Pancreas (tissue), 10 donors: ENCODE measurements at regions not wholly inside any gene's neighbourhood (a gene's known extent, or its start where the extent isn't known, plus 50 kb on each side); places are given as distances from the start of the nearest gene placed in this dataset.

ENCODE experiments used
- ATAC-seq, 4 donors: fragments of 200-7000 bp; cut with Tn5 transposase; one replicate each; pipeline versions ENCODE4 v1.8.0 to v1.9.1; 2020; ENCODE audit warnings: mild to moderate bottlenecking in 4 of 4, moderate library complexity in 4 of 4
- DNase-seq, 6 donors: peaks; one replicate each; pipeline ENCODE4 v3.0.0-alpha.2; 2020
- FAIRE-seq: peaks from 2 replicates; lab custom pipeline; 2012; peaks lifted over from hg19 to GRCh38; lab: Jason Lieb, UNC
- H3K27ac ChIP-seq, 4 donors: fragments of 200-600 bp; sonication (generic); 1 replicate in 3 of 4; 2 replicates in 1 of 4; pipeline versions ENCODE4 v1.5.0 to v1.8.0; 2020
- H3K27me3 ChIP-seq, 4 donors: fragments of 200-600 bp; one replicate each; pipeline ENCODE4 v1.8.0; 2021
- H3K36me3 ChIP-seq, 3 donors: fragments of 200-600 bp; sonication (generic) in 1 of 3; one replicate each; pipeline versions ENCODE4 v1.5.0 to v1.8.0; 2020 to 2021
- H3K4me1 ChIP-seq, 3 donors: fragments of 200-600 bp; one replicate each; pipeline ENCODE4 v1.8.0; 2021
- H3K4me3 ChIP-seq, 4 donors: fragments of 200-600 bp; sonication (generic) in 2 of 4; one replicate each; pipeline versions ENCODE4 v1.5.0 to v1.8.0; 2020 to 2021
- H3K9me3 ChIP-seq, 4 donors: fragments of 200-600 bp; one replicate each; pipeline ENCODE4 v1.8.0; 2021
- WGBS, 2 donors: extraction: QIAGEN DNeasy Blood & Tissue Kit; methylation state at CpG; one replicate each; pipeline ENCODE4 v1.1.7; 2013; 5-methylcytosine and 5-hydroxymethylcytosine counted together
- intact Hi-C, 3 donors: fragments of 100-400 bp; cut with DNase I; formaldehyde crosslinking; loops; one replicate each; pipeline versions ENCODE4 v1.11.1 to v1.14.2; 2022
- TF ChIP-seq, protein P1 (sequence below), 4 donors: fragments of 200-600 bp; sonication (generic) in 3 of 4; IDR thresholded peaks; one replicate each; pipeline versions ENCODE4 v1.5.0 to v1.8.0; 2021; ENCODE audit warnings: antibody characterized with exemption in 4 of 4
- donor health status: healthy with polysubstance abuse.
- donor health status: DM: no; HTN: no; CAD: no; lungs with moderate emphysema.
- donor health status: DM: no; HTN: no; CAD: no.
- donor health status: control.
- donor health status: control.
- donor health status: Bipolar disorder and iron deficiency.
- donor health status: DM: yes; HTN: yes; CAD: no.
- donor health status: DM: no; HTN: no; CAD: no.
- donor health status: DM: no; HTN: no; CAD: no.
- donor health status: DM: yes; HTN: yes; CAD: no.

- no peak overlapping the region for H3K4me3 ChIP-seq
- H3K36me3 ChIP-seq = no peaks in the 10 kb centered on the region
- DNase-seq = no peak
- intact Hi-C loops = no loop called here
- 74 to 78% methylated on average over 7 of the region's 7 CpGs for WGBS, 2 donors
- no peaks in the 10 kb centered on the region for H3K27me3 ChIP-seq
- TF ChIP-seq, protein P1, sequence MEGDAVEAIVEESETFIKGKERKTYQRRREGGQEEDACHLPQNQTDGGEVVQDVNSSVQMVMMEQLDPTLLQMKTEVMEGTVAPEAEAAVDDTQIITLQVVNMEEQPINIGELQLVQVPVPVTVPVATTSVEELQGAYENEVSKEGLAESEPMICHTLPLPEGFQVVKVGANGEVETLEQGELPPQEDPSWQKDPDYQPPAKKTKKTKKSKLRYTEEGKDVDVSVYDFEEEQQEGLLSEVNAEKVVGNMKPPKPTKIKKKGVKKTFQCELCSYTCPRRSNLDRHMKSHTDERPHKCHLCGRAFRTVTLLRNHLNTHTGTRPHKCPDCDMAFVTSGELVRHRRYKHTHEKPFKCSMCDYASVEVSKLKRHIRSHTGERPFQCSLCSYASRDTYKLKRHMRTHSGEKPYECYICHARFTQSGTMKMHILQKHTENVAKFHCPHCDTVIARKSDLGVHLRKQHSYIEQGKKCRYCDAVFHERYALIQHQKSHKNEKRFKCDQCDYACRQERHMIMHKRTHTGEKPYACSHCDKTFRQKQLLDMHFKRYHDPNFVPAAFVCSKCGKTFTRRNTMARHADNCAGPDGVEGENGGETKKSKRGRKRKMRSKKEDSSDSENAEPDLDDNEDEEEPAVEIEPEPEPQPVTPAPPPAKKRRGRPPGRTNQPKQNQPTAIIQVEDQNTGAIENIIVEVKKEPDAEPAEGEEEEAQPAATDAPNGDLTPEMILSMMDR (IDR thresholded peaks at IDR 0.05) = no peak
- no peak for FAIRE-seq
- ATAC-seq = no peak
- H3K9me3 ChIP-seq = no peaks in the 10 kb centered on the region
- no peaks in the 10 kb centered on the region for H3K4me1 ChIP-seq
- no peak overlapping the region for H3K27ac ChIP-seq
These were observed 227.4 kb upstream of the PPP2R2D start for GRCh38 chr10:131673396-131673795.

DNA sequence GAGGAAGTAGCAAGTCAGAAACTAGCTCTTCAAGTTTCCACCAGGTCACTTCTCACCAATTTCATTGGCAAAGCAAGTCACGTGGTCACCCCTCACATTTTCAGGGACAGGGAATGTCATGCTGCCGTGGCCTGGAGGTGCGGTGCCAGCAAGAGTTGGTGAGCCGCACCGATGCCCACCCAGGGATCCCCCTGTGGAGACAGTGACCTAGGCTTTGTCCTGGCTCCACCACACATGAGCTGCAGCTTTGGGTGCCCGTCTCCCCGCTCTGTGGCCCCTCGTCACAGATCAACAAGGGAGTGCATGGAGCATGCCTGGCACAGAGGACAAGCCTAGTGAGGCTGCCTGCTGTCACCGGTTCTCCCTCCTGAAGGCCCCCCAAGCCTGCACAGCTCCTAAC lies 226.7 kb upstream of the PPP2R2D start:
- Histone ChIP-seq H3K4me1 (no peaks in the 10 kb centered on the region), H3K4me3 (no peak overlapping the region), H3K9me3 (no peaks in the 10 kb centered on the region), H3K27me3 (no peaks in the 10 kb centered on the region), H3K36me3 (no peaks in the 10 kb centered on the region), H3K27ac (no peak overlapping the region)
- DNase-seq (no peak), FAIRE-seq (no peak), ATAC-seq (no peak)
- intact Hi-C loops = no loop called here
- WGBS, 2 donors = 74 to 79% methylated on average over 9 of the region's 9 CpGs
- TF ChIP-seq, protein P1 (IDR thresholded peaks at IDR 0.05) = no peak

DNA sequence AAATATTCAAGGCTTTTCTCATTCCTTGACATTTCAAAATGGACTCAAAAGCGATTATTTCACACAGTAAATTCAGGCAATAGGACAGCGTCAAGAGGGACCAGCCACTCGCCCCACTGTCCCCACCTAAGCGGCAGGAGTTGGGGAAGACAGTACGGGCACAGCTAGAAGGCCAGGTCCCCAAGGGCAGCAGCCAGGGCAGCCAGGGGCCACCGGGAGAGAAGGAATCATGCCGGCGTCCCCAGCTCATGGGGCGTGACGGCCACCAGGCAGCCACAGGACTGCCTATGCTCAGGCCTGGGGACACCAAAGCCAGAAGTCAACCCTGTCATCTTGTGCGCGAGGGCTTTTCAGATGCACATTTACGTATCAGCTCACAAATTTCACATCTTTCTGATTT lies 225.7 kb upstream of the PPP2R2D start:
- TF ChIP-seq, protein P1 (IDR thresholded peaks at IDR 0.05) = no peak
- intact Hi-C loops = no loop called here
- no peaks in the 10 kb centered on the region for H3K36me3 ChIP-seq
- H3K4me3 ChIP-seq = no peak overlapping the region
- H3K27me3 ChIP-seq = no peaks in the 10 kb centered on the region
- no peak for FAIRE-seq
- no peak for ATAC-seq
- 60 to 68% methylated on average over 13 of the region's 13 CpGs for WGBS, 2 donors
- DNase-seq = no peak
- H3K4me1 ChIP-seq = no peaks in the 10 kb centered on the region
- no peaks in the 10 kb centered on the region for H3K9me3 ChIP-seq
- H3K27ac ChIP-seq = no peak overlapping the region

DNA sequence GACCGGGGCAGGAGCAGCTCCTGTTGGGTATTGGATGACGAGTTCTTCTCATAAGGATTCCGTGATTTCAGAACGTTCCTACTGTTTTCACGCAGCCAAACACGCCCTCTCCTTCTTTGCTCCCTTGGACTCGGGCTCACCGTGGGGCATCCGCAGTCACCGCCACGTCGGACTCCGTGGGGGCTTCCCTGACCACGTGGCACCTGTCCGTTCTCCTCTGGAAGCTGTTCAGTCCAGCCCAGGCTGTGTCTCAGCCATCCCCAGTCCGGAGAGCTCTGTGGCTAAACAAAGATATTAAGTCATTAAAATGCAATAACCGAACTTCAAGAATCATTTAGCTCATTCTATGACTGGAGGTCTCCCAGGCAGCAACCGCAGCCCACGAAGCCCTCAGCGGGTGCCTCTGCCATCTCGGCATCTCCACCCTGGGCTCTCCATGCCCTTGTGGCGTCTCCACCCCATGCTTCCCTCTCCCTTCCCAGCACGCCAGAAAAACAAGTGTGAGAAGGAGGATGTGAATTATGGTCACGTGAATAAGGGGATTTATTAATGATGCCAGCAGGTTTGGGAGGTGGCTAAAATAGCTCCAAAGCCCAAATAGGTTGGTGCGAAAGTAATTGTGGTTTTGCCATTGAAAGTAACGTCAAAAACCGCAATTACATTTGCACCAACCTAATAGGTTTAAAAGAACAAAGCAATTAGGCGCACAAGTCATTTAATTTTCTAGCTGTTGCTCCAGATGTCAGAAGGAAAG lies 224.6 kb upstream of the PPP2R2D start:
- FAIRE-seq (no peak), DNase-seq (peak in 1 of 6 donors; percentile 21), ATAC-seq (no peak)
- intact Hi-C loops = no loop called here
- H3K27me3 ChIP-seq = no peaks in the 10 kb centered on the region
- no peaks in the 10 kb centered on the region for H3K9me3 ChIP-seq
- 66 to 74% methylated on average over 28 of the region's 28 CpGs for WGBS, 2 donors
- H3K36me3 ChIP-seq = no peaks in the 10 kb centered on the region
- H3K4me1 ChIP-seq = no peaks in the 10 kb centered on the region
- TF ChIP-seq, protein P1 (IDR thresholded peaks at IDR 0.05) = no peak
- no peak overlapping the region for H3K4me3 ChIP-seq
- no peak overlapping the region for H3K27ac ChIP-seq

DNA sequence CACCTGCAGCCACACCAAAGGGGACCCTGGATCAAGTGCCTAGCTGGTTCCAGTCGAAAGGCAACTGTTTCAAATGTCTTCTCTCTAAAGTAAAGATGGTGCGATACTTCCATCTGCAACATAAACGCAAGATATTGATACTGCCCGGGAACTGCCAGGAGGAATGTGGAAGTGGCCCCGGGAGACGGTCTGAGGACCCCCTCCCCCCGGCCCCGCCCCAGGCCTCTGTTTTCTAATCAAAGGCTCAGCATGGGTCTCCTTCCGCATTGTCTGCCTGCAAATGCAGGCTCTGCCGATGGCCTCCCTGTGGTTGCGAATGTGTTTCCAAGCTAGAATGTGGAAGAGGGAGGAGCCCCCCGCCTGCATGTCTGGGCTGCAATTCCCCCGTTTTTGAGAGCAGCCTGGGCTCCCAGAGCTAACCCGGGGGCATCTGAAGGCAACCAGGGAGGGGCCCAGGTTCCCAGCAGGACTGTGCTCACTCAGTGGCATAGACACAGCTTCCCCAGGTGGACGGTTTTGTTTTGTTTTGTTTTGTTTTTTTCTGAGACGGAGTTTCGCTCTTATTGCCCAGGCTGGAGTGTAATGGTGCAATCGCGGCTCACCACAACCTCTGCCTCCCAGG lies 223.9 kb upstream of the PPP2R2D start:
- no peak for DNase-seq
- no peaks in the 10 kb centered on the region for H3K4me1 ChIP-seq
- WGBS, 2 donors = 37 to 39% methylated on average over 19 of the region's 19 CpGs
- H3K36me3 ChIP-seq = no peaks in the 10 kb centered on the region
- no peak overlapping the region for H3K27ac ChIP-seq
- H3K27me3 ChIP-seq = no peaks in the 10 kb centered on the region
- no peak for FAIRE-seq
- no peak overlapping the region for H3K4me3 ChIP-seq
- intact Hi-C loops = no loop called here
- TF ChIP-seq, protein P1 (IDR thresholded peaks at IDR 0.05) = no peak
- ATAC-seq = no peak
- H3K9me3 ChIP-seq = no peaks in the 10 kb centered on the region
